UCSD-AML1 (cell line): ENCODE measurements at regions not wholly inside any gene's neighbourhood (a gene's known extent, or its start where the extent isn't known, plus 50 kb on each side); places are given as distances from the start of the nearest gene placed in this dataset.
"Not testable (repeated sequence)": the region's sequence is repeated elsewhere in the genome, so short reads cannot be mapped to it uniquely, and the experiment has no call there.

Experiments used
- DNase-seq: peaks from one replicate; lab custom pipeline; 2025; ENCODE audit not compliant: unreplicated experiment; lab: John Stamatoyannopoulos, UW

- no peak for DNase-seq
These were observed 174.2 kb downstream of the RTP5 start for GRCh38 chr2:242043538-242044312.

- DNase-seq, result no peak
These were observed 174.7 kb downstream of the RTP5 start for GRCh38 chr2:242044313-242044590.

- DNase-seq, result not testable (repeated sequence)
These were observed 176.1 kb downstream of the RTP5 start for GRCh38 chr2:242045596-242046144.

- no peak for DNase-seq
These were observed 176.8 kb downstream of the RTP5 start for GRCh38 chr2:242046206-242046826.

- no peak for DNase-seq
These were observed 178.4 kb downstream of the RTP5 start for GRCh38 chr2:242047963-242048362.

GRCh38 chr2:242048479-242048878, 178.9 kb downstream of the RTP5 start:
- no peak for DNase-seq

- DNase-seq, result not testable (repeated sequence)
These were observed 180.0 kb downstream of the RTP5 start for GRCh38 chr2:242049492-242049891.

GRCh38 chr2:242051463-242051862, 181.9 kb downstream of the RTP5 start:
- DNase-seq, result no peak

GRCh38 chr2:242052421-242052820, 182.9 kb downstream of the RTP5 start:
- DNase-seq, result no peak

- DNase-seq, result no peak
These were observed 184.4 kb downstream of the RTP5 start for GRCh38 chr2:242053921-242054320.

GRCh38 chr2:242054406-242054805, 184.9 kb downstream of the RTP5 start:
- DNase-seq, result no peak

GRCh38 chr2:242054881-242055801, 185.6 kb downstream of the RTP5 start:
- no peak for DNase-seq

- no peak for DNase-seq
These were observed 186.5 kb downstream of the RTP5 start for GRCh38 chr2:242056026-242056425.

- DNase-seq, result no peak
These were observed 187.3 kb downstream of the RTP5 start for GRCh38 chr2:242056785-242057184.

GRCh38 chr2:242057379-242058040, 188.0 kb downstream of the RTP5 start:
- no peak for DNase-seq

GRCh38 chr2:242058116-242058680, 188.7 kb downstream of the RTP5 start:
- no peak for DNase-seq

- DNase-seq, result no peak
These were observed 190.0 kb downstream of the RTP5 start for GRCh38 chr2:242059566-242059965.

GRCh38 chr2:242060212-242060835, 190.8 kb downstream of the RTP5 start:
- DNase-seq, result no peak

GRCh38 chr2:242061930-242062329, 192.4 kb downstream of the RTP5 start:
- DNase-seq, result not testable (repeated sequence)

- DNase-seq, result no peak
These were observed 193.9 kb downstream of the RTP5 start for GRCh38 chr2:242063436-242063835.
